ENCODE measurements at regions not wholly inside any gene's neighbourhood (a gene's known extent, or its start where the extent isn't known, plus 50 kb on each side); places are given as distances from the start of the nearest gene placed in this dataset.

GRCh38 chr10:28981007-28981406, 303.7 kb downstream of the BAMBI start:
- Histone ChIP-seq H3K4me3 (ENCODE audit: low read depth, low read length) (no peak overlapping the region), H3K36me3 (ENCODE audit: control insufficient read depth, insufficient read depth, low read length) (no peaks in the 10 kb centered on the region), H3K27me3 (ENCODE audit: control insufficient read depth, insufficient read depth, low read length) (peaks cover 3% of the 10 kb centered on the region; the same call in 1 of the 2 replicates)
- no peak for TF ChIP-seq CTCF (IDR thresholded peaks at IDR 0.05; ENCODE audit: insufficient read depth, low read depth, low read length)
- ChIA-PET POLR2A (no interaction called here), CTCF (no interaction called here)
- no peak for DNase-seq (ENCODE audit: low read depth)

GRCh38 chr10:28982974-28983373, 305.7 kb downstream of the BAMBI start:
- POLR2A ChIA-PET: no interaction called here
- TF ChIP-seq CTCF (IDR thresholded peaks at IDR 0.05; ENCODE audit: insufficient read depth, low read depth, low read length): no peak
- CTCF ChIA-PET: interaction anchor here (0.6 kb wide), 1 partner anchor 12 kb away, joined by 3 read pairs; no protein-coding TSS in a partner anchor
- H3K36me3 ChIP-seq (ENCODE audit: control insufficient read depth, insufficient read depth, low read length): no peaks in the 10 kb centered on the region
- DNase-seq (ENCODE audit: low read depth): no peak
- no peak overlapping the region for H3K4me3 ChIP-seq (ENCODE audit: low read depth, low read length)
- peaks cover 3% of the 10 kb centered on the region; the same call in 1 of the 2 replicates for H3K27me3 ChIP-seq (ENCODE audit: control insufficient read depth, insufficient read depth, low read length)

GRCh38 chr10:28983799-28984198, 305.1 kb upstream of the LYZL1 start:
- H3K4me3 ChIP-seq (ENCODE audit: low read depth, low read length): no peak overlapping the region
- TF ChIP-seq CTCF (IDR thresholded peaks at IDR 0.05; ENCODE audit: insufficient read depth, low read depth, low read length): no peak
- peaks cover 3% of the 10 kb centered on the region; the same call in 1 of the 2 replicates for H3K27me3 ChIP-seq (ENCODE audit: control insufficient read depth, insufficient read depth, low read length)
- CTCF ChIA-PET: no interaction called here
- DNase-seq (ENCODE audit: low read depth): no peak
- POLR2A ChIA-PET: no interaction called here
- no peaks in the 10 kb centered on the region for H3K36me3 ChIP-seq (ENCODE audit: control insufficient read depth, insufficient read depth, low read length)

- peak; percentile 73 for DNase-seq (ENCODE audit: low read depth)
- CTCF ChIA-PET: interaction anchor here (1.0 kb wide), 1 partner anchor 9 kb away, joined by 4 read pairs; no protein-coding TSS in a partner anchor
- POLR2A ChIA-PET: no interaction called here
- no peak for TF ChIP-seq CTCF (IDR thresholded peaks at IDR 0.05; ENCODE audit: insufficient read depth, low read depth, low read length)
- Histone ChIP-seq H3K27me3 (ENCODE audit: control insufficient read depth, insufficient read depth, low read length) (peaks cover 3% of the 10 kb centered on the region; the same call in 1 of the 2 replicates), H3K4me3 (ENCODE audit: low read depth, low read length) (no peak overlapping the region), H3K36me3 (ENCODE audit: control insufficient read depth, insufficient read depth, low read length) (no peaks in the 10 kb centered on the region)
These were observed 304.4 kb upstream of the LYZL1 start for GRCh38 chr10:28984431-28984830.

GRCh38 chr10:28985137-28985885, 303.6 kb upstream of the LYZL1 start:
- Histone ChIP-seq H3K36me3 (ENCODE audit: control insufficient read depth, insufficient read depth, low read length) (no peaks in the 10 kb centered on the region), H3K27me3 (ENCODE audit: control insufficient read depth, insufficient read depth, low read length) (peaks cover under 1% of the 10 kb centered on the region; the same call in 1 of the 2 replicates), H3K4me3 (ENCODE audit: low read depth, low read length) (no peak overlapping the region)
- ChIA-PET CTCF (interaction anchor here (1.0 kb wide), 1 partner anchor 9 kb away, joined by 4 read pairs; no protein-coding TSS in a partner anchor), POLR2A (no interaction called here)
- no peak for DNase-seq (ENCODE audit: low read depth)
- TF ChIP-seq CTCF (IDR thresholded peaks at IDR 0.05; ENCODE audit: insufficient read depth, low read depth, low read length): no peak

Measured in BJ (cell line).